ENCODE measurements at regions not wholly inside any gene's neighbourhood (a gene's known extent, or its start where the extent isn't known, plus 50 kb on each side); places are given as distances from the start of the nearest gene placed in this dataset.

DNA sequence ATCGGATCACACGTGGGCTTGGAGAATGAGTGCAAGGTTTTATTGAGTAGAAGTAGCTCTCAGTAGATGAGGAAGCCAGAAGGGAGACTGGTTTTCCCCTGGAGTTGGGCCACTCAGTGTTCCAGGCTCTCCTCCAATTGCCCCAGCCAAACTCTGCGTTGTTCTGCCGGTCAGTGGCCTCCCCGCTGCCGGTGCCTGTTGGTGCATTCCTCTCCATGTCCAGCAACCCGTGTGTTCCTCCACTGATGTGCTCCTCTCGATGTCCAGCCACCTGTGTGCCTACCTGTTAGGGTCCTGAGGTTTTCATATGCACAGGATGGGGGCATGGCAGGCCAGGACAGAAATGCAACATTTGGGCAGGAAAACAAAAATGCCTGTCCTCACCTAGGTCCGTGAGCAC lies 888.0 kb upstream of the PTPRD start:
- DNase-seq (ENCODE audit: low read depth): no peak
- no peak for TF ChIP-seq CTCF (conservative IDR thresholded peaks at IDR 0.05; ENCODE audit: low read depth, low read length)
- no peak overlapping the region for H3K4me3 ChIP-seq (ENCODE audit: low read depth, low read length)

GRCh38 chr9:11506980-11507379 lies 894.2 kb upstream of the PTPRD start:
- no peak overlapping the region for H3K4me3 ChIP-seq (ENCODE audit: low read depth, low read length)
- no peak for TF ChIP-seq CTCF (conservative IDR thresholded peaks at IDR 0.05; ENCODE audit: low read depth, low read length)
- no peak for DNase-seq (ENCODE audit: low read depth)

DNA sequence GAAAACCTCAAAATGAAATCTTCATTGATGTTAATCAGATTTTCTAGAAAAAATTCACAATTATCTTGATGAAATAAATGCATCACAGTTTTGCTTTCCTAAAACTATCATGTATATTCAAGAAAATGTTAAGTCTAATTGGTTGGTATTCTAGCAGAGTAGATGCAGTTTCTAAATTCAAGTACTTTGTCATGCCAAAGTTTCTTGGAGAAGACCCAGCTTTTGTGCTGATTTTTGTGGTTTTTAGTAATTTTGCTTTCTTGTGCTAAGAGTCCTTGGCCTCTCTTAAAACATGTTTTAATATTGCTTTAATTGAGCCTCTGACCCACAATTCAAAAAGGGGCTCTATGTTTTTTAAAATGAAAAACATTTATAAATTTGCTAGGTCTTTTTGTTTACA lies 924.8 kb upstream of the PTPRD start:
- no peak for TF ChIP-seq CTCF (conservative IDR thresholded peaks at IDR 0.05; ENCODE audit: low read depth, low read length)
- H3K4me3 ChIP-seq (ENCODE audit: low read depth, low read length): no peak overlapping the region
- DNase-seq (ENCODE audit: low read depth): no peak

DNA sequence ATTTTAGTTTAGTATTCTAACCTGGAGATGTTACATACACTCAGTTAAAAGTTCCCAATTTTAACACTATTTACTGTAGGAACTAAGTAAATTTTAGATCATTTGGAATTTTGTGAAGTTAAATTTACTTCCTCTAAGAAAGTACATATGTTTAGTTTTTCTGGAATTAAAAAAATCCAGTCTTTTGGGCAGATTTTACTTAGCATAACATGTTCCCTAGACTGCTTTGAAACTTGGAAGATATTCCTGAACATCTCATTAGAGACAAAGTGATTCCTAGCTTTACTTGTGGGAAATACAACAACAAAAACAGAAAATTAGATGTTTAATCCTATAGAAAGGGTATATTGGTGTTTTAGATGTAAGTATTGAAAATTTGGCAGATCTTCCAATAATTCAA lies 930.0 kb upstream of the PTPRD start:
- no peak for DNase-seq (ENCODE audit: low read depth)
- TF ChIP-seq CTCF (conservative IDR thresholded peaks at IDR 0.05; ENCODE audit: low read depth, low read length): no peak
- no peak overlapping the region for H3K4me3 ChIP-seq (ENCODE audit: low read depth, low read length)

DNA sequence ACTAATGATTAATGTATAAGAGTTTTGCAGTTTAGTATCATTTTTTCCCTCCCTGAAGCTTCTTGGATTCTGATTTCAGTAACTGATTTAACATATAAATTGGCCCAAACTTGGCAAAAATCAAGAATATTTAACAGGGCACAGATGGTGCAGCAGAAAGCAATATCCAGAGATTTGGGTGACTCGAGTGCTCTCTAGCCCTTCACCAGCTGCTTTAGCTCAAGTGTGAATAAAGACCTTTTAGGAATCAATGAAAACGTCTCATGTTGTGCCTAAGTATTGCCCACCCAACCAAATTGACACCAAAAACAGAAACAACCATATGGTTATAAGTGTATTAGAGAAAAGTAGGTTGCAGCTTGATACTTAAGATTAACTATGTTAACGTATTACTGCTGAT lies 933.4 kb upstream of the PTPRD start:
- DNase-seq (ENCODE audit: low read depth): no peak
- no peak overlapping the region for H3K4me3 ChIP-seq (ENCODE audit: low read depth, low read length)
- no peak for TF ChIP-seq CTCF (conservative IDR thresholded peaks at IDR 0.05; ENCODE audit: low read depth, low read length)

GRCh38 chr9:11549311-11549794 lies 936.6 kb upstream of the PTPRD start:
- no peak for TF ChIP-seq CTCF (conservative IDR thresholded peaks at IDR 0.05; ENCODE audit: low read depth, low read length)
- H3K4me3 ChIP-seq (ENCODE audit: low read depth, low read length): no peak overlapping the region
- DNase-seq (ENCODE audit: low read depth): no peak

- no peak for DNase-seq (ENCODE audit: low read depth)
- no peak overlapping the region for H3K4me3 ChIP-seq (ENCODE audit: low read depth, low read length)
- no peak for TF ChIP-seq CTCF (conservative IDR thresholded peaks at IDR 0.05; ENCODE audit: low read depth, low read length)
These were observed 938.3 kb upstream of the PTPRD start for GRCh38 chr9:11551106-11551505.
